Fibroblast of lung (primary cell): ENCODE measurements at regions not wholly inside any gene's neighbourhood (a gene's known extent, or its start where the extent isn't known, plus 50 kb on each side); places are given as distances from the start of the nearest gene placed in this dataset.

Experiments used
- EZH2 ChIP-seq: IDR thresholded peaks from 2 replicates; pipeline ENCODE4 v1.5.1; 2012; ENCODE audit warnings: low read length, control low read depth, mild to moderate bottlenecking; ENCODE audit errors: missing control alignments
- TF ChIP-seq, protein P1 (sequence below), 2 donors: IDR thresholded peaks in 1 of 2; conservative IDR thresholded peaks in 1 of 2; 1 replicate in 1 of 2; 2 replicates in 1 of 2; pipeline ENCODE4 v1.5.1; 2011 to 2012; ENCODE audit warnings: low read length in 2 of 2, control low read depth in 1 of 2, inconsistent platforms in 1 of 2, low read depth in 1 of 2, mild to moderate bottlenecking in 1 of 2

DNA sequence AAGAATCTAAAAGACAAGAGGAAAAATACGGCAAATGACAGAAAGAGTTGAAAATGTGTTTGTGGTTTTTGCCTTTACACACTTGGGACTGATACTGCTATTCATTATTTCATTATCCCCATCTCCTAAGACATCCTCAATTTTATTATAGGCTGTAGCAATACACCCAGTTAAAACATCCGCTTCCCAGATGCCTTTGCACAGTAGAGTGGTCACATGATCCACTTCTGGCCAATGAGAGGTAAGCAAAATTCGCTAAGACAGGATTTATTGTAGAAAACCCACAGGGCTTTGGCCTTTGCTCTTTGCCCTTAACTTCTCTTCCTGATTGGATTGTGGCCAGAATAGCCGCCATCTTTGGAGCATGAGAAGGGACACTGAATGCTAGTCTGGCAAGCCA lies 53.2 kb upstream of the BOC start:
- TF ChIP-seq, protein P1, sequence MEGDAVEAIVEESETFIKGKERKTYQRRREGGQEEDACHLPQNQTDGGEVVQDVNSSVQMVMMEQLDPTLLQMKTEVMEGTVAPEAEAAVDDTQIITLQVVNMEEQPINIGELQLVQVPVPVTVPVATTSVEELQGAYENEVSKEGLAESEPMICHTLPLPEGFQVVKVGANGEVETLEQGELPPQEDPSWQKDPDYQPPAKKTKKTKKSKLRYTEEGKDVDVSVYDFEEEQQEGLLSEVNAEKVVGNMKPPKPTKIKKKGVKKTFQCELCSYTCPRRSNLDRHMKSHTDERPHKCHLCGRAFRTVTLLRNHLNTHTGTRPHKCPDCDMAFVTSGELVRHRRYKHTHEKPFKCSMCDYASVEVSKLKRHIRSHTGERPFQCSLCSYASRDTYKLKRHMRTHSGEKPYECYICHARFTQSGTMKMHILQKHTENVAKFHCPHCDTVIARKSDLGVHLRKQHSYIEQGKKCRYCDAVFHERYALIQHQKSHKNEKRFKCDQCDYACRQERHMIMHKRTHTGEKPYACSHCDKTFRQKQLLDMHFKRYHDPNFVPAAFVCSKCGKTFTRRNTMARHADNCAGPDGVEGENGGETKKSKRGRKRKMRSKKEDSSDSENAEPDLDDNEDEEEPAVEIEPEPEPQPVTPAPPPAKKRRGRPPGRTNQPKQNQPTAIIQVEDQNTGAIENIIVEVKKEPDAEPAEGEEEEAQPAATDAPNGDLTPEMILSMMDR (conservative IDR thresholded peaks at IDR 0.05 in 1 of 2, IDR thresholded peaks at IDR 0.05 in 1 of 2; ENCODE audit: low read depth in 1 of 2, low read length in 2 of 2): no peak
- no peak for TF ChIP-seq EZH2
